GM18907 (cell line): ENCODE measurements at regions not wholly inside any gene's neighbourhood (a gene's known extent, or its start where the extent isn't known, plus 50 kb on each side); places are given as distances from the start of the nearest gene placed in this dataset.

Experiments used
- ATAC-seq: cut with Tn5 transposase; IDR thresholded peaks from one replicate; pipeline ENCODE4 v1.9.1; 2021; ENCODE audit warnings: mild to moderate bottlenecking, moderate library complexity; ENCODE audit not compliant: unreplicated experiment

GRCh38 chr6:17047889-17048288, 54.0 kb upstream of the STMND1 start:
- ATAC-seq = no peak

GRCh38 chr6:17045581-17046322, 56.1 kb upstream of the STMND1 start:
- ATAC-seq = no peak

- ATAC-seq = no peak
These were observed 58.7 kb upstream of the STMND1 start for GRCh38 chr6:17043148-17043522.

DNA sequence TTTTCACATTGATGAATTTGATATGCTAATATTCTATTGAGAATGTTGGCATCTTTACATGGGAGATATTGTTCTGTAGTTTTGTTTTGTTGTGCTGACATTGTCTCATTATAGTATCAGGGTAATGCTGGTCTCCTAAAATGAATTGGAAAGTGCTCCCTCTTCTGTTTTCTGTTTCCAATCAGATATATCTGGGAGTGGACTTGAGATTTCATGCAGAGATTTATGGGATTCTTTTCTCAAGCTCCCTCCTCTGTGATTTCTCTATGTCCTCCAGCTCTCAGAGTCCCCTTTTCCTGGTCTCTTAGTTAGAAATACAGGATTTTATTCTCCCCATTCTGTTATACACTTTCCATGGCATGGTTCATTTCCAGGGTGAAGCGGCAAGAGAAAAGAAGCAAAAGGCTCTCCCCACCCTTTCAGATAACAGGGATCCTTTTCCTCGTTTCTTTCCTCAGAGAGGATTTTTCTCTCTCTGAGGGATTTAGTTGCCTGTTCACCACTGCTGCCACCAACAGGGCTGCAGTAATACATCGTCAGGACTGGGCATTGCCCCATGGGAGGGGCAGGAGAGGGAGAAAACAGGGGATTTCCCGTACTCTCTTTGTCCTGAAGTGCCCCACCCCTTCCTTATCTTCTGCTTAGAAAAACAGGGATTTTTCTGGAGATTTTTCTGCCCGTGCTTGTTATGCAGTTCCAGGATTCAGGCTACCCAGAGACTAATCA, 59.3 kb upstream of the STMND1 start:
- no peak for ATAC-seq

GRCh38 chr6:17039266-17039665, 62.6 kb upstream of the STMND1 start:
- no peak for ATAC-seq

DNA sequence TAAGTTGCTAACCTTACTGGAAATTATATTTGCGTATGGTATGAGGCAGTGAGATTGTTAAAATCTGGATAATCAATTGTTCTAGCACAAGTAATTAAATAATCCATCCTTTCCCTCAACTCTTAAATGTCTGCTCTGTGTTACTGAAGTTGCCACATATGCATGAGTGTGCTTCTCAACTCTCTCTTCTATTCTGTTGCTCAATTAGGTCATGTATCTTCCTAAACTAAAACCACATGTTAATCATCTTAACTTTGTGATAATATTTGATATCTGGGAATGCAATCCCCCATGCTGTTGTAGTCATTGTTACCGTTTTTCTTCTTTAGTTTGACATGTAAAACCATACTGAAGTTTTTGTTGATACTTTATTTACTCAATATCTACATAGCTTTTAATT, 63.5 kb upstream of the STMND1 start:
- no peak for ATAC-seq

GRCh38 chr6:17036065-17036393, 65.8 kb upstream of the STMND1 start:
- ATAC-seq = no peak

GRCh38 chr6:17035257-17036064, 66.4 kb upstream of the STMND1 start:
- no peak for ATAC-seq

- no peak for ATAC-seq
These were observed 68.1 kb upstream of the STMND1 start for GRCh38 chr6:17033746-17034145.

- no peak for ATAC-seq
These were observed 68.7 kb upstream of the STMND1 start for GRCh38 chr6:17032988-17033634.

- no peak for ATAC-seq
These were observed 69.3 kb upstream of the STMND1 start for GRCh38 chr6:17032590-17032987.

DNA sequence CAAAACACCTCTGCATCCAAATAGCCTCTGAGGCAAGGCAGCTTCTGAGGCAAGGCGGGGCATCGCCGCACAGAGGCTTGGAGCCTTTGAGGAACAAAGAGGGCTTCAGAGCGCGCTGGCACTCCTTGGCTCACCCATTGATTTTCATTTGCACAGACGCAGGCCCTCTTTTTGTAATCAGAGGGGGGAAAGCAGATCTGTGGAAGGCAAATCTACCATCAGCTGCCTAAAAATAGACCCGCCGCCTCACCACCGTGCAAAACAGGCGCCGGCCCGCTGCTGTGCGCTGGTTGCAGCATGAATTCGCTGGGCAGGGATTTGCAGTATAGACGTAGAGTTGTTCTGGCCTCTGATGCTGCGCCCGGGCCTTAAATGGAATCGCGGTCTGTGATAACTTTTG, 69.9 kb upstream of the STMND1 start:
- ATAC-seq = no peak

DNA sequence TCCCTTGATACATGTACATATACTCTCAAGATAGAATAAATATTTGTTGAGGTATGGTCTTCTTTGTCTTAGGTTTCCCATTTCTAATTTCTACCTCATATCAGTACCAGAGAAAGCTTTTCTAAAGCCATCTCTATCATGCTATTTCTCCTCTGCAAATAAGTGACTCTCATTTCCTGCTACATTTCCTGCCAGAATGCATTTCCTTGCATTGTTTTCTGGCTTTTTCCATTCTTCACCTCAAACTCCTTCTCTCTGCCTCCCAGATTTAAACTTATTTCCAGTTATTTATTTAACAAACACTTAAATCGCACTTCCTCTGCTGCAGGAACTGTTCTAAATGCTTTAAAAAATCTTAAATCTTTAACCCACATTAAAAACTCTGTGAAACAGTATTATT, 74.4 kb upstream of the STMND1 start:
- ATAC-seq = no peak

DNA sequence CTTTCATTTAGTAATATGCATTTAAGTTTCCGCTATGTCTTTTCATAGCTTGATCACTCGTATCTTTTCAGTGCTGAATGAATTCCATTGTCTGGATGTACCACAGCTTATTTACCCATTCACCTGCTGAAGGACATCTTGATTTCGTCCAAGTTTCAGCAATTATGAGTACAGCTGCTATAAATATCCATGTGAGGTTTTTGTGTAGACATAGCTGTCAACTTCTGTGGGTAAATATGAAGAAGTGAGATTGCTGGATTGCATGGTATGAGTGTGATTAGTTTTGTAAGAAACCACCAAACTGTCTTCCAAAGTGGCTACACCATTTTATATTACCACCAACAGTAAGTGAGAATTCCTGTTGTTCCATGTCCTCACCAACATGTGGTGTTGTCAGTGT, 79.2 kb upstream of the STMND1 start:
- peak; percentile 73 for ATAC-seq

DNA sequence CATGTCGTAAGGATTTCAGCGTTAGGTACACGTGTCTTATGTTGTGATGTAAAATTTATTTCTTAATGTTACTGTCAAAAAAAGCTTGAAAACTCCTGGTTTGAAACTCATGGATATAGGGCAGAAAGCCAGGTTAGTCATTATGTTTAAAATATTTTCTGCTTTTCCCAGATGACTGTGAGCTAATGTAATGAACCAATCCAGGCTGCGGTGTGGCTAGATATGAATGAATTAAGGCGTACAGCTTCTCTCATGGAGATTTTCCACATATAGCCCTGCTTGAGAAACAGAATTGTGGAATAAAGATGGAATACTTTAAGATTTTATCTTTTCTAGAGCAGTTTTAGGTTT, 80.3 kb upstream of the STMND1 start:
- ATAC-seq = no peak

GRCh38 chr6:17020889-17021538, 80.8 kb upstream of the STMND1 start:
- no peak for ATAC-seq

GRCh38 chr6:17018425-17018824, 83.4 kb upstream of the STMND1 start:
- ATAC-seq = no peak

- no peak for ATAC-seq
These were observed 84.4 kb upstream of the STMND1 start for GRCh38 chr6:17017416-17017815.

GRCh38 chr6:17015551-17016381, 86.1 kb upstream of the STMND1 start:
- peak; percentile 12 for ATAC-seq

- ATAC-seq = peak; percentile 99
These were observed 86.7 kb upstream of the STMND1 start for GRCh38 chr6:17015144-17015543.
